ENCODE measurements at regions not wholly inside any gene's neighbourhood (a gene's known extent, or its start where the extent isn't known, plus 50 kb on each side); places are given as distances from the start of the nearest gene placed in this dataset.
"Not testable (repeated sequence)": the region's sequence is repeated elsewhere in the genome, so short reads cannot be mapped to it uniquely, and the experiment has no call there.

DNA sequence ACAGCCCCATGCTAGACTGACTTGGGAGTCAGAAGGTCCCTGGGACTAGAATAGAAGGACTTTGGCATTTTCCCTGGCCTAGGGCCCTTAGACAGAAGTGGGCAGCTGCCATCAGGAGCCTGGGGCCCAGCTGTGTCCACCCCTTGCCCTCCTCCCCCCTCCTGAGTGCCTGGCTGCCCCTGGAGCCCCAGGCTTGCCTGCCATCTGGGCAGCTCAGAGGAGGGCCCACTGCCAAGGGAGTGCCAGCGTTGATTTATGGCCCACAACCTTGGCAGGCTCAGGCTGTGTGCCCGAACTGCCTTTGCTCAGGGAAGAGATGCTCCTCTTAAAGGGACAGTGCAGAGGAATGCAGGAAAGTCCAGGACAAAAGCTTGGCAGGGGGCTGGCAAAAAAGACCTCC lies 439.1 kb downstream of the SPATA31A7 start:
- peak; percentile 21 for DNase-seq (ENCODE audit: low spot score)

DNA sequence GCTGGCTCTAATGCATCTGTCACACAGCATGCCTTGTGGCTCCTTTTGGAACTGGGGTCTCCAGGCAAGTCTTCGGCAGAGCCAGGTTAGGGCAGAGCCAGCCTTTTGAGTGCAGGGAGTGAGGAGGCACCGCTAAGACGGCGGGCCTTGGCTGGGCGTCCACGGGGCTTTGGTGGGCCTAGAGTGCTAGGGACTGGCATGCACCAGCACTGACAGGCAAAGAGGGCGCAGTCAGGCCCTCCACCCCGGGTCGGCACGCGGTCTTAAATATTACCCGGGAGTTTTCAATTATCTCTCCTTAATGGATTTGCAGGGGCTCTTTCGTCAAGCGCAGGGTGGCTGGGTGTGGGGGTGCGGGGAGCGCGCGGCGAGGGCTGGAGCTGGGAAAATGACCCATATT lies 444.4 kb downstream of the SPATA31A7 start:
- DNase-seq (ENCODE audit: low spot score): no peak

DNA sequence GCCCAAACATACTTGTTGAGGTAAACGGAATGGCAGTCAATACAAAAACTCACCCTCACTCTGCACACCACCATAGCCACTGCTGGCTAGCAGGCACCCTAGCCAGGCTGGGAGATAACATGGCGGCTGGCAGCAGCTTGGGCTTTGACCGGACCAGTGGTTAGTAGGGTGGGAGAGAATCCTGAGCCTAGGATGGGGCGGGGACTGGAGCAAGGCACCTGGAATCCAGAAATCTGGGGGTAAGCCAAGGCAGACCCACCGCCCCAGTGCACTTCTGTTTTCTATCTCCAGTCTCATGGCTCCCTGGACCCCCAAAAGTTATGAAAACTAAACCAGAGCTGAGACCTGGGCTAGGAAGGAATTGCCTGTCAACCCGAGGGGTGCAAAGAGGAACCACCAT lies 474.4 kb downstream of the SPATA31A7 start:
- DNase-seq (ENCODE audit: low spot score): not testable (repeated sequence)

DNA sequence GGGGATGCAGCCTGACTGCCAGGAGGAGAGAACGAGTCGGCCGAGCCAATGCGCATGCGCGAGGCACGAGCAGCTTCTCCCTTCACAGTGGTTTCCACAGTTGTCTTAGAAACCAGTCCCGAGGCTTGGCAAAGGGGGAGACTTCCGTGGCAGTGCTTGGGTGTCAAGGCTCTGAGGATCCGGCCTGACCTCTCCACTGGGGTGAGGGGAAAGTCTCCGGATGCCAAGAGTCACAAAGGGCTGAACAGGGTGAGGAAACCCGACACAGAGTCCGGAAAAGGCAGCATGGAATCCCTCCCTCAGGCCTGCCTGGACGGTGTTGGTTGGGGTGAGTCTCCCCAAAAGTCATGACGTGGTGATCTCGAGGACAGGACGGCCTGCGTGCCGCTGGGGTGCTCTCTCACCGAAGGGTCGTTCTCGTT lies 475.5 kb downstream of the SPATA31A7 start:
- peak; percentile 8 for DNase-seq (ENCODE audit: low spot score)

DNA sequence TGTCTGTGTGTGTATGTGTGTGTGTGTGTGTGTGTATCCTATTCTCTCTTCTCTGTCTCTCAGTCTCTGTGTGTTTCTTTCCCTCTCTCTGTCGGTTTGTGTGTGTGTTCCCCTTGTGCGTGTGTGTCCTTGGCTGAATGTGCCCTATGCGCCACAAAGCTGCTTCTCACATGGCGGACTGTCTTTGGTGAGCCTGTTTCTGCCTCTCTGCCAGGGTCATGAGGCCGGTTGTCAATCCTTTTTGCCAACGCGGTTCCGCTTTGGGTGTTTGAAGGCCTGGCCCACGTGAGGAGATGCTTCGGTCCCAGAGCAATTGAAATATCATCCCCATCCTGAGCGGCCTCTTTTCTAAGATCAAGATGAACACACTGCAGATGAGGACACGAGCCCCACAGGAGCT lies 476.0 kb downstream of the SPATA31A7 start:
- DNase-seq (ENCODE audit: low spot score): no peak

DNA sequence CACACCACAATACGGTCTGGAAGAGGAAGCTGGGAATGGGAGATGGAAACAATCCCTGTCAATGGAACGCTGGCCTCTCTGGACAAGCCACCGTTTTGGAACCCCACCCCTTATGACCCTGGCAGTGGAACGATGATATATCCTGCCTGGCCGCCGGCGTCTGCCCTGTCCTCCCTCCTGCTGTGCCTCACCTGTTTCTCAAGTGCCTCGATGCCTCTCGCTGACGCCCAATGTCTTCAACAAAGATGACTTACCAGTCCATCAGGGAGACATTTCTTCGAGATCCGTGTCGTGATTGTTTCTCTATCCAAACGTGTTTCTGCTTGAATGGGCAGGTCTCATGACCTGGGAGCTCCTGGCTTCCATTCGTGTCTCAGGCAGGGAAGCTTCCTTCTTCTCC lies 476.5 kb downstream of the SPATA31A7 start:
- DNase-seq (ENCODE audit: low spot score): no peak

DNA sequence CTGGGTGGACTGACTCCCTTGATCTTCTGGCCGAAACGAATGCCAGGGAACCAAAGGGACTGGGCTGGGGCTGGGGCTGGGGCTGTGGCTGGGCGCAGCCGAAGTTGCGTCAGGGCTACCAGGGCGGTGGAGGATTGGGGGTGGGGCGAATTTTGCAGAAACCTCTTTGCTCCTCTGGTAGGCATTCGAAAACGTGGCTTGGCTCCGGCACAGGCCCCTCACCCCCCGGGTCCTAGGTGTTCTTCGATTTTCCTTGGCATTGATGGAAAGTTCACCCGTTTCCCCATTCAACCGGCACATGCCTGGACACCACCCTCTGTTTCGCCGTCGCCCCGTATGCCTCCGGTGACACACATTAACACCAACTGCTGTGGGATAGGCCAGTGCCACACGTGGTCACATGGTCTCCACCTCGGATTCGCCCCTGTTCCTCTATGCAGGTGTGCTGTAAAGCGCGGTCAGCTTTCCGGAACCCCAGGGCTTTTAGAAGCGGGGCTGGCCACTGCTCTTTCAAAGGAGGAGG lies 477.1 kb downstream of the SPATA31A7 start:
- DNase-seq (ENCODE audit: low spot score): no peak

DNA sequence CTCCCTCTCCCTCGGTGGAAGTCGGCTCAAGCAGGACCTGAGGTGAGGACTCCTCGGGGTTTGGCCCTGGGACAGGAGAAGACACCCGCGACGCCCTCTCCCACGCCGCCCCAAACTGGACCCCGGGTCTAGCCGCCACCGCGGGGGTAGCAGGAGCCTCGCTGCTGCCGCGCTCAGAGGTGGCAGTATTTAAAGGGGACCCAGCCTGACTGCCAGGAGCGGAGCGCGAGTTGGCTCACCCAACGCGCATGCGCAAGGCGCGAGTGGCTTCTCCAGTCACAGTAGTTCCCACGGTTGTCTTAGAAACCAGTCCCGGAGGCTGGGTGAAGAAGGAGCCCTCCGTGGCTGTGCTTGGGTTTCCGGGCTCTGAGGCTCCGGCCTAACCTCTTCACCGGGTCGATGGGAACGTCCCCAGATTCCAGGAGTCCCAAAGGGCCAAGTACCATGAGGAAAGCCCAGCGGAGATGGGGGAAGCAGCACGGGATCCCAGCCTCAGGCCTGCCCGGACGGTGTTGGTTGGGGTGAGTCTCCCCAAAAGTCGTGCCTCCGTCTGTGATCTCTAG lies 477.8 kb downstream of the SPATA31A7 start:
- peak; percentile 8 for DNase-seq (ENCODE audit: low spot score)

DNA sequence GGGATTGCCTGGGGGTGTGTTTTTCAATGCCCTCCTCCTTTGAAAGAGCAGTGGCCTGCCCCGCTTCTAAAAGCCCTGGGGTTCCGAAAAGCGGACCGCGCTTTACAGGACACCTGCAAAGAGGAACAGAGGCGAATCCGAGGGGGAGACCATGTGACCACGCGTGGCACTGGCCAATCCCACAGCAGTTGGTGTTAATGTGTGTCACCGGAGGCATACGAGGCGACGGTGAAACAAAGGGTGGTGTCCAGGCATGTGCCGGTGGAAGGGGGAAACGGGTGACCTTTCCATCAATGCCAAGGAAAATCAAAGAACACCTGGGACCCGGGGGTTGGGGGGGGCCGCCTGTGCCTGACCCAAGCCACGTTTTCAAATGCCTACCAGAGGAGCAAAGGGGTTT lies 478.4 kb downstream of the SPATA31A7 start:
- not testable (repeated sequence) for DNase-seq (ENCODE audit: low spot score)

DNA sequence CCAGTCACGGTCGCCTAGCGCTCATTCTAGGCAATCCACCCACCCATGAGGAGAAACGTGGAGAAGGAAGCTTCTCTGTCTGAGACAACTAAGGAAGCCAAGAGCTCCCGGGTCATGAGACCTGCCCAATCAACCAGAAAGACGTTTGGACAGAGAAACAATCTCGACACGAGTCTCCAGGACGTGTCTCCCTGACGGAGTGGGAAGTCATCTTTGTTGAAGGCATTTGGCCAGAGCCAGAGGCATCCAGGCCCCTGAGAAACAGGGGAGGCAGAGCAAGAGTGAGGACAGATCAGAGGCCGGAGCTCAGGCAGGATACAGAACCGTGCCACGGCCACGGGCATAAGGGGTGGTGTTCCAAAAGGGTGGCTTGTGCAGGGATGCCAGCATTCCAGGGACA lies 479.0 kb downstream of the SPATA31A7 start:
- peak; percentile 7 for DNase-seq (ENCODE audit: low spot score)

DNA sequence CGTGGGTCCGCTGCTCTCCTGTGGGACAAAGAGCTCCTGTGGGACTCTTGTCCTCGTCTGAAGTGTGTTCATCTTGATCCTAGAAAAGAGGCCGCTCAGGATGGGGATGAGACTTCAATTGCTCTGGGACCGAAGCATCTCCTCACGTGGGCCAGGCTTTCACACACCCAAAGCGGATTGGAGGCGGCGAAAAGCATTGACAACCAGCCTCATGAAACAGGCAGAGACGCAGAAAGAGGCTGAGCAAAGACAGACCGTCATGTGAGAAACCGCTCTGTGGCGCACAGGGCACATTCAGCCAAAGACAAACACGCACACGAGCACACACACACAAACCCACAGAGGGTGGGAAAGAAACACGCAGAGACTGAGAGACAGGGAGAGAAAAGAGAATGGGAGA lies 479.5 kb downstream of the SPATA31A7 start:
- DNase-seq (ENCODE audit: low spot score): no peak

DNA sequence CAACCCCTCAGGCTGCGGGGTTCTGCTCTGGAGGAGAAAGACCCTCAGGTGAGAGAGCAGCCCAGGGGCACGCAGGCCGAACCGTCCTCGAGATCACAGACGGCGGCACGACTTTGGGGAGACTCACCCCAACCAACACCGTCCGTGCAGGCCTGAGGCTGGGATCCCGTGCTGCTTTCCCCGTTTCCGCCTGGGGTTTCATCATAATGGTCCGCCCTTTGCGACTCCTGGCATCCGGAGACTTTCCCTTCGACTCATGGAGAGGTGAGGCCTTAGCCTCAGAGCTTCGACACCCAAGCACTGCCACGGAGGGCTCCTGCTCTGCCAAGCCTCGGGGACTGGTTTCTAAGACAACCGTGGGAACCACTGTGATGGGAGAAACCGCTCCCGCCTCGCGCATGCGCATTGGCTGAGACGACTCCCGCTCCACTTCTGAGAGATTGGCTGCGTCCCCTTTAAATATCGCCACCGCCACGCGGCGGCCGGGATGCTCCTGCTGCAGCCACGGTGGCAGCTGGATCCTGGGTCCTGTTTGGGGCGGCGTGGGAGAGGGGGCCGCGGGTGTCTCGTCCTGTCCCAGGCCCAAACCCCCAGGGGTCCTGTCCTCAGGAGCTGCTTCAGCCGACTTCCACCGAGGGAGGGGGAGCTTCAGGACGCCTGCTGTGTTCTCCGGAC lies 480.1 kb downstream of the SPATA31A7 start:
- peak; percentile 7 for DNase-seq (ENCODE audit: low spot score)

DNA sequence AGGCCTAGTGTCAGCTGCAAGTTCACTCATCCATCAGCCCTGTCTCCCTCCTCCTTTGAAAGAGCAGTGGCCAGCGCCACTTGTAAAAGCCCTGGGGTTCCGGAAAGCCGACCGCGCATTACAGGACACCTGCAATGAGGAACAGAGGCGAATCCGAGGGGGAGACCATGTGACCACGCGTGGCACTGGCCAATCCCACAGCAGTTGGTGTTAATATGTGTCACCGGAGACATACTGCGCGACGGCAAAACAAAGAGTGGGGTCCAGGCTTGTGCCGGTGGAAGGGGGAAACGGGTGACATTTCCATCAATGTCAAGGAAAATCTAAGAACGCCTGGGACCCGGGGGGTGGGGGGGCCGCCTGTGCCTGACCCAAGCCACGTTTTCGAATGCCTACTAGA lies 480.8 kb downstream of the SPATA31A7 start:
- DNase-seq (ENCODE audit: low spot score): no peak

DNA sequence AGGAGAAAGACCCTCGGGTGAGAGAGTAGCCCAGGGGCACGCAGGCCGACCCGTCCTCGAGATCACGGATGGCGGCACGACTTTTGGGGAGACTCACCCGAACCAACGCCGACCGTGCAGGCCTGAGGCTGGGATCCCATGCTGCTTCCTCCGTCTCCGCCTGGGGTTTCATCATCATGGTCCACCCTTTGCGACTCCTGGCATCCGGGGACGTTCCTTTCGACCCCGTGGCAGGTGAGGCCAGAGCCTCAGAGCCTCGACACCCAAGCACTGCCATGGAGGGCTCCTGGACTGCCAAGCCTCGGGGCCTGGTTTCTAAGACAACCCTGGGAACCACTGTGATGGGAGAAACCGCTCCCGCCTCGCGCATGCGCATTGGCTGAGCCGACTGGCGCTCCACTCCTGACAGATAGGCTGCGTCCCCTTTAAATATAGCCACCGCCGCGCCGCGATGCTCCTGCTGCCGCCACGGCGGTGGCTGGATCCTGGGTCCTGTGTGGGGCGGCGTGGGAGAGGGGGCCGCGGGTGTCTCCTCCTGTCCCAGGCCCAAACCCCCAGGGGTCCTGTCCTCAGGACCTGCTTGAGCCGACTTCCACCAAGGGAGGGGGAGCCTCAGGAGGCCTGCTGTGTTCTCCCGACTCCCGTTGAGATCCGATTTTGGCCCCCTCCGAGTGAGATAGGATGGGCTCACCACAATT lies 481.6 kb downstream of the SPATA31A7 start:
- DNase-seq (ENCODE audit: low spot score): peak; percentile 8

DNA sequence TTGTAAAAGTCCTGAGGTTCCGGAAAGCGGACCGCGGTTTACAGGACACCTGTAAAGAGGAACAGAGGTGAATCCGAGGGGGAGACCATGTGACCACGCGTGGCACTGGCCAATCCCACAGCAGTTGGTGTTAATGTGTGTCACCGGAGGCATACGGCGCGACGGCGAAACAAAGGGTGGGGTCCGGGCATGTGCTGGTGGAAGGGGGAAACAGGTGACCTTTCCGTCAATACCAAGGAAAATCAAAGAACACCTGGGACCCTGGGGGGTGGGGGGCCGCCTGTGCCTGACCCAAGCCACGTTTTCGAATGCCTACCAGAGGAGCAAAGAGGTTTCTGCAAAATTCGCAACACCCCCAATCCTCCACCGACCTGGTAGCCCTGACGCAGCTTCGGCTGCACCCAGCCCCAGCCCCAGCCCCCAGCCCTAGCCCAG lies 482.3 kb downstream of the SPATA31A7 start:
- peak; percentile 10 for DNase-seq (ENCODE audit: low spot score)

DNA sequence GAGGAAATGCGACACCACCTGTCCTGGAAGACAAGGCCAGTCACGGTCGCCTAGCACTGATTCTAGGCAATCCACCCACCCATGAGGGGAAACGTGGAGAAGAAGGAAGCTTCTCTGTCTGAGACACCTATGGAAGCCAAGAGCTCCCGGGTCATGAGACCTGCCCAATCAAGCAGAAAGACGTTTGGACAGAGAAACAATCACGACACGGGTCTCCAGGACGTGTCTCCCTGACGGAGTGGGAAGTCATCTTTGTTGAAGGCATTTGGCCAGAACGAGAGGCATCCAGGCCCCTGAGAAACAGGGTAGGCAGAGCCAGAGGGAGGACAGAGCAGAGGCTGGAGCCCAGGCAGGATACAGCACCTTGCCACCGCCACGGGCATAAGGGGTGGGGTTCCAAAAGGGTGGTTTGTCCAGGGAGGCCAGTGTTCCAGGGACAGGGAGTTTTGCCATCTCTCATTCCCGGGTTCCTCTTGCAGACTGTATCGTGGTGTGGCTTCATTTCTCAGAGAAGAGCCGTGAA lies 482.9 kb downstream of the SPATA31A7 start:
- peak; percentile 4 for DNase-seq (ENCODE audit: low spot score)

DNA sequence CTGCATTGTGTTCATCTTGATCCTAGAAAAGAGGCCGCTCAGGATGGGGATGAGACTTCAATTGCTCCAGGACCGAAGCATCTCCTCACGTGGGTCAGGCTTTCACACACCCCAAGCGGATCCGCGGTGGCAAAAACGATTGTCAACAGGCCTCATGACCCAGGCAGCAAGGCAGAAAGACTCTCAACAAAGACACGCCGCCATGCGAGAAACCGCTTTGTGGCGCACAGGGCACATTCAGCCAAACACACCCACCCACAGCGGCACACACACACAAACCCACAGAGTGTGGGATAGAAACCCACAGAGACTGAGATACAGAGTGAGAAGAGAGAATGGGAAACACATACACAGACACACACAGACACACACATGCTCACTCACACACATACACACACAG lies 483.4 kb downstream of the SPATA31A7 start:
- DNase-seq (ENCODE audit: low spot score): peak; percentile 9

DNA sequence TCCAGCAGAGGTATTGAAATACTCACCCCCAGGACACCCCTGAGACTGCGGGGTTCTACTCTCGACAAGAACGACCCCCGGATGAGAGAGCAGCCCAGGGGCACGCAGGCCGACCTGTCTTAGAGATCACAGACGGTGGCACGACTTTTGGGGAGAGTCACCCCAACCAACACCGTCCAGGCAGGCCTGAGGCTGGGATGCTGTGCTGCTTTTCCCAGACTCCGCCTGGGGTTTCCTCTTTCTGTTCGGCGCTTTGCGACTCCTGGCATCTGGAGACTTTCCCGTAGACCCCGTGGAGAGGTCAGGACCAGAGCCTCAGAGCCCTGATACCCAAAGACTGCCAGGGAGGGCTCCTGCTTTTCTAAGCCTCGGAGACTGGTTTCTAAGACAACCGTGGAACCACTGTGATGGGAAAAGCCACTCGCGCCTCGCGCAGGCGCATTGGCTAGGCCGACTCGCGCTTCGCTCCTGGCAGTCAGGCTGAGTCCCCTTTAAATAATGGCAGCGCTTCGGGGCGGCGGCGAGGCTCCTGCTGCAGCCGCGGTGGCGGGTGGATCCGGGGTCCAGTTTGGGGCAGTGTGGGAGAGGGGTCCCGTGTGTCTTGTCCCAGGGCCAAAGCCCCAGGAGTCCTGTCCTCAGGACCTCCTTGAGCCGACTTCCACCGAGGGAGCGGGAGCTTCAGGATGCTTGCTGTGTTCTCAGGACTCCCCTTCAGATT lies 484.0 kb downstream of the SPATA31A7 start:
- DNase-seq (ENCODE audit: low spot score): no peak

DNA sequence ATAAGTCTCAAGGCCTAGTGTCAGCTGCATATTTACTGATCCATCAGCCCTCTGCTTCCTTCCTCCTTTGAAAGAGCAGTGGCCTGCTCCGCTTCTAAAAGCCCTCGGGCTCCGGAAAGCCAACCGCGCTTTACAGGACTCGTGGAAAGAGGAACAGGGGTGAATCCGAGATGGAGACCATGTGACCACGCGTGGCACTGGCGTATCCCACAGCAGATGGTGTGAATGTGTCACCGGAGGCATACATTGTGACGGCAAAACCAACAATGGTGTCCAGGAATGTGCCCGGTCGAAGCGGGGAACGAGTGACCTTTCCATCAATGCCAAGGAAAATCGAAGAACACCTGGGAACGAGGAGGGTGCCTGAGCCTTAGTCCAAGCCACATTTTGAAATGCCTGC lies 484.6 kb downstream of the SPATA31A7 start:
- no peak for DNase-seq (ENCODE audit: low spot score)

DNA sequence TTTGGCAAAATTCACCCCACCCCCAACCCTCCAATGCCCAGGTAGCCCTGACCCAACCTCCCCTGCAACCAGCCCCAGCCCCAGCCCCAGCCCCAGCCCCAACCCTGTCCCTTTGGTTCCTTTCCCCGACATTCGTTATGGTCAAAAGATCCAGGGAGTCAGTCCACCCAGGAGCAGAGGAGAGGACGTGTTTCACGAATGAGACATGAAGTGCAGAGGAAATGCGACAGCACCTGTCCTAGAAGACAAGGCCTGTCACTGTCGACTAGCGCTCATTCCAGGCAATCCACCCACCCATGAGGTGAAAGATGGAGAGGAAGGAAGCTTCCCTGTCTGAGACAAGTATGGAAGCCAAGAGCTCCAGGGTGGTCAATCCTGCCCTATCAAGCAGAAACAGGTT lies 485.0 kb downstream of the SPATA31A7 start:
- no peak for DNase-seq (ENCODE audit: low spot score)

Data from mucosa of gallbladder (tissue), 1 donor.